ENCODE measurements at regions not wholly inside any gene's neighbourhood (a gene's known extent, or its start where the extent isn't known, plus 50 kb on each side); places are given as distances from the start of the nearest gene placed in this dataset.

DNA sequence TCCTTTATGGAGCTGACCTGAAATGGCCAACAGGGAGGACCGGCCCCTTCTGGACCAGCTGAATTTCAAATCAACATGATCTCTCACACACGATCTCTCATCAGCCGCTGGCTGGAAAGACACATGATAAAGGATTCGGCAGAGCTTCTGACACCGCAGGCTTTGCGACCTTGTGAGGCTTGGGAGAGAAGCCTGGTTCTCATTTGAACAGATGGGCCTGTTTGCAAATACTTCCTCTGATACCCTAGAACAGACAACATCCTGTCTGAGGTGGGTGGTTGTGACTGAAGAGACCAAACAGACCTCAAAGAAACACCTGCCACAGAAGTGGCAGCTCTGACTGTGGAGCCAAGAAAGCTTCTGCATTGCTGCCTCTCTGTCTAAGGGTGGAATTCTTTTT, 77.9 kb upstream of the SDK2 start:
- no peak for DNase-seq (ENCODE audit: extremely low read depth in 1 of 2, low read depth in 1 of 2)

DNA sequence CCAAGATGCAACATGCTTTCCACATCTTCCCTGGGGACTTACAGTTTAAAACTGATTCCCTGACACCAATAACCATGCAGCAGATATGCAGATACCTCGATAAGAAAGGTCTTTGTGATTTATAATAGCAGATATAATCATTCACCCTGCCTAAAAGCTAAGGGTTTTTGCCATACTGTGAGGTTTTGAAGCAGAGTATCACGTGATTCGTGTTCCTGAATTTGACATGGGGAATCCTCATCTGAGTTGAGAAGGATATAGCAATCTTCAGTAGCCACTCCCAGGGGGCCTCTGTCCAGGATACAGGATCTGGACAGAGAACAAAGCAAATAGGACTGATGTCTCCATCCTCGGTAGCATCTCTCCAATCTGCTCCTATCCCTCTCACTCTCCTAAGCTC, 79.1 kb upstream of the SDK2 start:
- DNase-seq (ENCODE audit: extremely low read depth in 1 of 2, low read depth in 1 of 2), result no peak

DNA sequence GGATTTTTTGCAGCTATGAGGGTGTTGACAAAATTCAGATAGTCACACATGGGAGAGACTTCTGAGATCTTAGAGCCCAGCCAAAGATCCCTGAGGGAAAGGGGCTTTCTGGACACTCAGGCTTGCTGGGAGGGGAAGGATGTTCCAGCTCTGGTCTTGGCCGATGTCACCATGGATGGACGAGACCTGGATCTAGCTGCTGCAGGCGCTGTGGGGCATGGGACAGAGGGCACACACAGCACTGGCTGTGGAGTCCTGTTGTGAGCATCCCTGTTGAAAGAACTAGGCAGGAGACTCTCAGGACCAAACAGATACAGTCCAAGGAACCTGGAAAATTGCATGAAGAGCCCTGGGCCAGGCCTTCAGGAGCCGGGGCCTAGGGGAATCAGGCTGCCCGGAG, 80.1 kb upstream of the SDK2 start:
- DNase-seq (ENCODE audit: extremely low read depth in 1 of 2, low read depth in 1 of 2), result no peak

DNA sequence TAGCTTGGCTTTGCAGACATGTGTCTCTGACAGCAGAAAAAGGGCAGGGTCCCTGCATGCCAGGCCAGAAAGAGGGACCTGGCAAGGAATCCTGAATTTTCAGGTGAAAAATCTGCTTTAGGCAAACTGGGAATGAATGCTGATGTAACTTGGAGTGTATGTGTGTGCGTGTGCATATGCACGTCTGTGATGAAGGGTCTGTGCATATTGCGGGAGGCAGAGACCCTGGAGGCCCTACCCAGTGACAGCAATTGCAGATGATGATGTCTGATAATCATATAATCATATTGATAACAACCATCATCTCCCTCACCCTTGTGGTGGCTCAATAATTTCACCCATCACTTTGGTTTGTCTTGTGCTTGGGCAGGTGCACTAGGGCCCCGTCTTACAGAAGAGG, 80.7 kb upstream of the SDK2 start:
- no peak for DNase-seq (ENCODE audit: extremely low read depth in 1 of 2, low read depth in 1 of 2)

DNA sequence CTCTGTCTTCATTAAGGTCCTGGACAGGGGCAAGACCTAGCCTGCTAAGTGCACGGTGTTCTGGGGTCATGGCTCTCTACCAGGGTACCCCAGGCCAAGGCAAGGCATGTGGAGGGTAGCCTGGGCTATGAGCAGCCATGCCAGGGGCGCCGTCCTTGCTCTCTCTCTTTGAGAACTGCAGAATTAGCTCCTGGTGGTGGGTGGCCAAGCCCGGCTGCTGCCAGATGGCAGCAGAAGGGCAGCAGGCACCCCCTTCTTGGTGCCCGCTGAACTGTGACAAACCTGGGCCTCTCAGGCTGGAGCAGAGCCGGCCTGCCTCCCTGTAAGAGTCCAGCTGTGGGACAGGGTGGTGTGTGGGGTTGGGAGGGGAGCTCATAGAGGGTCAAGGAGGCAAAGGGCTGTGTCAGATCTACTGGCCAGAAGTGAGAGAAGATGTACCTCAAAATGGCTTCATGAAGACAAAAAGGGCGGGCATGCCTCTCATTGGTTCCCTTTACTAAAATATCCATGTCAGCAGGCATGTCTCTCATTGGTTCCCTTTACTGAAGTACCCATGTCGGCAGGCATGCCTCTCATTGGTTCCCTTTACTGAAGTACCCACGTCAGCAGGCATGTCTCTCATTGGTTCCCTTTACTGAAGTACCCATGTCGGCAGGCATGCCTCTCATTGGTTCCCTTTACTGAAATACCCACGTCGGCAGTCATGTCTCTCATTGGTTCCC, 81.7 kb upstream of the SDK2 start:
- no peak for DNase-seq (ENCODE audit: extremely low read depth in 1 of 2, low read depth in 1 of 2)

DNA sequence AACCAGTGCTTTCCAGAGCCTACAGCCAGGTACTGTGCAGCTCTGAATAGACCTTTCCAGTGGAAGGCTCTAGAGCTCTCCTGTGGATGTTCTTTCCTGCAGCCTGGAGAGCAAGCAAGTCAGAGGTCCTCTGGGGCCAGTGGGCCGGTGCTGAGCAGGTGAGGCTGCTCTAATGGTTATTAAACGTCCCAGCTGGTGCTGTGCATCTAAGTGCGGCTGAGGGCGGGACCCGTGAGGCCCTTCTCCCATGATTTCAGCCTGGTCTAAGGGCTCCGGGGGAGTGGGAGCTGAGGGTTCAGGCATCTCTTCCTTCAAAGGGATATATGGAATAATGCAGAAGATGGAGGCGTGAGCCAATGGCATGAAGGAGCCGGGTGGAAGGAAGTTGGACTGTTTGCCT, 83.7 kb upstream of the SDK2 start:
- DNase-seq (ENCODE audit: extremely low read depth in 1 of 2, low read depth in 1 of 2), result no peak

DNA sequence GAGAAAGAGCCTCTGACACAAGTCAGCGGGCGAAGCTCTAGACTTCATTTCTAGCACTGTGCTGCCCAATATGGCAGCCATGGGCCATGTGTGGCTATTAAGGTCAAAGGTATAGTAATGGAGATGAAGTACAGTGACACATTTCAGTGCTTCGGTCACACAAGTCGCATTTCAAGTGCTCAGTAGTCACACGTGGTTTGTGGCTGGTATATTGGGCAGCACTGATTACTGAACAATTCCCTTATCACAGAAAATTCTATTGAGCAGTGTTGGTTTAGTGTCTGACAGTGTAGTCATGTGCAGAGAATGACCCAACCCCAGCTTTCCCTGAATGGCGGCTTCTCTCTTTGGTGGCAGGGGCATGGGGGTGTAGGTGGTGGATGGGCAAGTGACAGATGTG, 84.9 kb upstream of the SDK2 start:
- DNase-seq (ENCODE audit: extremely low read depth in 1 of 2, low read depth in 1 of 2), result no peak

DNA sequence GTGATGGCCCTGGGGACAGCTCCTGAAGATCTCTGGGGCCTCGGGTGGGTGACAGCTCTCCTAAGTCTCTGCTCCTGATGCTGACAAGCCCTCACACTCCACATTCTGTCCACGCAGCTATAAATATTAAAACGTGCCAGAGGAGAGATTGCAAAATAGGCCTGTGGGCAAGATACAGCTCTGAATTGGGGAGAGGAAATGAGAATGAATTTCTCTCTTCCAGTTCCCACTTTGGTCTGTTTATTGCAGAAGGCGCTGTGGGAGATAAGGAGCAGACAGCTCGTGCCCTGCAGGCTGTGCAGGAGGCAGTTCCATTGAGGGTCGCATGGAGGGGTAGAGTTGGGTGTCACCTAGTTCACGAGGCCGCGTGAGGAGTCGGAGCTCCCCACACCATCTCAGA, 87.5 kb upstream of the SDK2 start:
- DNase-seq (ENCODE audit: extremely low read depth in 1 of 2, low read depth in 1 of 2), result no peak

DNA sequence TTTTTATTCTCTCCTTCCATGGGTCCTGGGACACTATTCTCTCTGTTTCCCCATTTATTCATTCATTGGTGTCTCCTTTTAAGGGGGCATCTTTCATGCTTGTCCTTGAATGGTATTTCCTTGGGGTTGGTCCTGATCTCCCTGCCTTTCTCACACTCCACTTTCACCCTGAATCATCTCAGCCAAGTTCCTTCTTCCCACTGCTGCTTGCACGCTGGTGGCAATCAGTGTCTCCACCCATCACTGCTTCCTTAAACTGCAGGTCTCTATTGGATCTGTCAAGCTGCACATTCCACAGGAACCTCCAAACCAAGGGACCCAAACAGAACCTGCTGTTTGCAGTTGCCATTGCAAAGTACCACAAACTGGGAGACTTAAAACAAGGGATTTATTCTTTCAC, 89.3 kb upstream of the SDK2 start:
- no peak for DNase-seq (ENCODE audit: extremely low read depth in 1 of 2, low read depth in 1 of 2)

DNA sequence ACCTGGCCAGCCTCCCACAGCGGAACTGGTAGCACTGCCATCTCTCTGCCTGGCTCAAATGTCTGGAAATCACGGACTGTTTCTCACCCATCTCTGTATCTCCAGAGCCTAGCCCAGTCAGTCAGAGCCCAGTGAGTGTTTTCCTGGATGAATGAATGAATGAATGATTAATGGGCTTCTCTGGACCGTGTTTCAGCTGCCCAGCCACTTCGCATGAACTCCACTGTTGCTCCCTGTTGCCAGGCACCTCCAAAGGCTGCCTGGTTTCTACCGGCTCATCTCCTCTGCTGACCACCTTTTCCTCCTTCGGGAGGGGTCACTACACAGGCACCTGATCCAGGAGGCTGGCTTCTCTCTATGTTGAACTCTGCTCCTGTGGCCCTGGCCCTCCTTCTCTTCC, 91.0 kb upstream of the SDK2 start:
- DNase-seq (ENCODE audit: extremely low read depth in 1 of 2, low read depth in 1 of 2), result no peak

DNA sequence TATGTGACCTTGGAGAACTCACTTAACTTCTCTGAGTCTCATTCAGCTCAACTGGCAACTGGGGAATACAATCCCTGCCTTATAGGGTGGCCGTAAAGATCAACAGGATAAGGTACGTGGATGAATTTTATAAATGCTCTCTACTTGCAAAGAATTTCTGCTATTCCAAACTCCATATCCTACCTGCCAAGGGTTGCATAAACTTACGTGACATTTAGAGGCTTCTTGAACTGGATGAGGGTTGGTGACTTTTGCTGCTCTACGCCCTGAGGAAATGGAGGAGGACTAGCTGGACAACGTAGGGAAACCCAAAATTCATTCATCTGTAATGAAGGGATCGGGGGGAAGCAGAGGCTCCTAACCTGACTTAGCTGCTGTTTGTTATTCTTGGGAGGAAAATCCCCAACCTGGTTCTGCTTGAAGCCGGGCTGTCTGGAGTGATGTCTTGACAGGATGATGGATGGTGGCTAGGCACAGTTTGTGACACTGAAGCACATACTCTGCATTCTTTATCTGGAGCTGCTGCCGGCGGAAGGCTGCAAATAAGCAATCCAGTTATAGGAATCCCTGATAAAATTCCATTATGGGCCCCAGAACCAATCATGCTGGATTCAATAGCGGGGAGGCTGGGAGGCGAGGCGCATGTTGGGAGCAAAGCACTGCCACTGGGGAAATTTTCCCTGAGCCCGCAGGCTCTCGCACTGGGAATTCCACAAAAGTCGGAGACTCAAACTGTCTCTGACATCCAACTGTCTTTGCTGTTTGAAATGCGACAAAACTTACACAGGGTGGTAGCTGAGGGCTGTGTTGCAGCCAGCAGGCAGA, 94.7 kb upstream of the SDK2 start:
- no peak for DNase-seq (ENCODE audit: extremely low read depth in 1 of 2, low read depth in 1 of 2)

DNA sequence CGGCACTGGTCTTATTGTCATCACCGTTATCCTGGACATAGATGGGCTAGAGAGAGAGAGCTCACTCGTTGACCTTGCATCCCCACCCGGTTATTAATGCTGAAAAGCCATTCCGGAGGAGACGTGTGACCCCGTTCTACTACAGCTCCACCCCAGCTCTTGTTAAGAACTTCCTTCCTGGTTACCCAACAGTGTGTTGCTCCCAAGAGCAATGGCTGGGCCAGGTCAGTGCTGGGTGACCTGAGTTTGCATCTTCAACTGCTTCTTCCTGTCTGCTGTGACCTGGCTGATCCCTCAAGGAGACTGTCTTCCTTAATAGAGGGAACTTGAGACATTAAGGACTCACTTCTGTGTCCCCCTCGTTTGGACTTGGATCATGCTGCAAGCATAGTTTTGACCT, 96.1 kb upstream of the SDK2 start:
- no peak for DNase-seq (ENCODE audit: extremely low read depth in 1 of 2, low read depth in 1 of 2)

DNA sequence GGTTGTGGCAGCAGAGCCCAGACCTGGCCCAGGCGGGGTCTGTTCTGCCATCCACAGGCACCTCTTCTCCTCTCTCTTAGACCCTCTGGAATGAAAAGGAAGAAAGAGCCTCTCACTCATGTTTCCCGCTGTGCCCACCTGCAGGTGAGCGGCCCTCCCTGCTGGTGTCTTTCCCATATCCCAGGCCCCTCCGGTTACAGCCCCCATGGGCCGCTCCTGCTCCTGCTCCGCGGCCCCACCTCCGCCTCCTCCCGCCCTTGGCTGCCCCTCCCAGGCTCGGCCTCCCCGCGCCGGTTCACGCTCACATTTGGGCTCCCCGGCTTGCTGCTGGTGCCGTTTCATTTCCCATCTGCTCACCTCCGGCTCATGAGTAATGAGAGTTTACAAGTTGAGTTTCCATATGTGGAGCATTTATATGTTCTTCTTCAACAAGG, 98.7 kb upstream of the SDK2 start:
- DNase-seq (ENCODE audit: extremely low read depth in 1 of 2, low read depth in 1 of 2), result no peak

DNA sequence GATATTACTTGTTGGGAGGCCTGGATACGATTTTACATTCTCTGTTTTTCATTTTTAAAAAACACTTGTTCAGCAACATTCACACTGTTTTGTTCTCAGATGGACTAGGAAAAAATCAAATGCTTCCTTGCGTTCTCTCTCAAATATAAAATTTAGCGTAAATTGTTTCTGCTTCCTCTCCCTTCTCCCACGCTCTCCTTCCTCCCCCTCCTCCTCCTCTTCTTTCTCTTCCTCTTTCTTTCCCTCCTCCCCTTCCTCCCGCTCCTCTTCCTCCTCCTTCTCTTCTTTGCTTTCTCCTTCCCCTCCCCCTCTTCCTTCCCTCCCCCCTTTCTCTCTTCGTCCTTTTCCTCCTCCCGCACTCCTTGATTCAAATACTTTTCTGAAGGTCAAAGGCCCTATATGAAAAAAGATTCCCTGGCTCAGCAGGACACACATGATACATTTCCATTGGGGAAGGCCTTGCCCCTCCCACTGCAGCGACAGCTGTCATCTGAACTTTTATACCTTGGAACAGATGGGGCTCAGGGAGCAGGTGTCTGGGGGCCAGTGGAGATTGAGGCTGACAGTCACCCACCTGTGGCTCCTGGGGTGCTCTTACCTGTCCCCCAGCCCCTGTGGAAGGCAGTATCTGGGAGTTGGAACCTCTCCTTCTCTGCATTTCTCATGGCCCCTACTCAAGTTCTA, 99.4 kb upstream of the SDK2 start:
- no peak for DNase-seq (ENCODE audit: extremely low read depth in 1 of 2, low read depth in 1 of 2)

DNA sequence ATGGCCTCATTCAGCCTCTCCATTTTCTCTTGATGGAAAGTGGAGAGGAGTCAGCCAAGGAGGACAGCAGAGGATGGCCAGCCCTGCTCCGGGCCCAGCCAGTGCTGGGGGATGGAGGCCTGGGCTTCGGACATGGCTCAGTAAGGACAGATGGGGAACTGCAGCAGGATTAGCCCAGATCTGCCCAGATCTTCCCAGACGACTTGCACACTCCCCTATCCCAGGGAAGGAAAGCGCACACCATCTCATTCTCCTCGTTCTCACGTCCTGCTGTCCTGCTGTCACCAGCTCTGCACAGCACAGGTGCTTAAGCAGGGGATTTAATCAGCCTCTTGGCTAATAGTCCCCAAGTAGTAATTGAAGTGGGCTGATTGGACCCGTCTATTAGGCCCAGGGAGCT, 100.2 kb upstream of the SDK2 start:
- DNase-seq (ENCODE audit: extremely low read depth in 1 of 2, low read depth in 1 of 2), result no peak

DNA sequence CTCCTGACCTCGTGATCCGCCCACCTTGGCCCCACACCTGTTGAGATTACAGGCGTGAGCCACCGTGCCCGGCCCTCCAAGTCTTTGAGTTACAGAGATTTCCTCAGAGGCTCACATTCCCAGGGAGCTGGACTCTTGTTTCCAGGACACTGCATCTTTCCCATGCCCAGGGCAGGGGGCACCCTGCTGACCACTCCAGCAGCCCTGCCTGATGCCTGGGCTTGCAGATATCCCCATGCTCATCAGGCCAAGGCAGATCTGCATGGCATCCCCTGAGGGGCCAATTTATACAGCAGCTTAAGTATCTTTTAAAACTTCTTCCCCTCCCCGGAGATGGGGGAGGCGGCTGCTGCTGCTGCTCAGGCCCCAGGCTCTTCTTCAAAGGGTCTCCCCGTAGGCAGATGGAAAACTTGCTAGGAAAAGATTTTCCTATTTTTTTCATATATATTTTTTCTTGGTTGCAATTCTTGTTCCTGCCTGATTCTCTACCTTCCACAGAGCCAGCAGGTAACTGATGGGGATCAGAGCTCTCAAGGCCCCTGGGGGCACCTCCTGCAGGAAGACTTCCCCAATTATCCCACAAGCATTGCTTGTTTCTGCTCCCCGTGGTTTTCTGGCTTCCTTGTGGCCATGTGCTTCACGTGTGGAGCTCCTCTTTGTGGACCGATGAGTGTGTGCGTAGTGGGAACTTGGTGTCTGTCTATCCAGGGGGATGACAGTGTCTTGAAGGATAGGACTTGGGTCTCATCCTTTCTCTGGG, 102.2 kb upstream of the SDK2 start:
- DNase-seq (ENCODE audit: extremely low read depth in 1 of 2, low read depth in 1 of 2), result no peak

DNA sequence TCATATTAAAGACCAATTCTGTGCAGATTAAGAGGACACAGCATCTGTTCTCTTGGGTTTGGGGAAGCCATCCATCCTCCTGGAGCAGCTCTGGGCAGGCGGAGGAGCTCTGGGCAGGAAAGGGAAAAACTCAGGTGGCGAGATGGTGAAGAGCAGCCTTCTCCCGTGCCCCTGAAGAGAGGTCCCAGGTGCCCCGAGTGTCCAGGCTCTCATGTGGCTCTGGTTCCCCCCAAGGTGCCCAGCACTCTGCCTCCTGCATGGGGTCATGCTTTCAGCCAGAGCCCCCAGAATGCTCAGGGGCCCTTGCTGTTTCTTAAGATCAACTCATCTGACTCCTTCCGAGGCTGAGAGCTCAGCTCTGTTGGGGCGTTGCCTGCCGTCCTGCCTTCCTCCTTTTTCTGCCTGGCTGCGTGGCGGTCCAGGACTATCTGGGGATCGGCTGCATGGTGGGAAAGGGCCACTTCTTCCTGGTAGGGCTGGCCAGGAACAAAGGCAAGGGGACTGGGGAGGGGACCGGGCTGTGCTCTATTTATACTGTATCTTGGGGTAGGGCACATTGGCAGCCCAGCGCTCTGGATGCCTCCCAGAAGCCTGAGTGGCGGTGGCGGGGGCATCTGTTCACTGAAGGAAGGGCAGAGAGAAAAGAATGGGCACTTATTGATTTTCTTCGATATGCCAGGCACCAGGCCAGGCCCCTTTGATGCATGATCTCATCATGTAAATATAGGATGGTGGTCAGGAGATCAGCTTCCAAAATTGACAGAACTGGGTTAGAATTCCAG, 103.2 kb upstream of the SDK2 start:
- DNase-seq (ENCODE audit: extremely low read depth in 1 of 2, low read depth in 1 of 2), result no peak

DNA sequence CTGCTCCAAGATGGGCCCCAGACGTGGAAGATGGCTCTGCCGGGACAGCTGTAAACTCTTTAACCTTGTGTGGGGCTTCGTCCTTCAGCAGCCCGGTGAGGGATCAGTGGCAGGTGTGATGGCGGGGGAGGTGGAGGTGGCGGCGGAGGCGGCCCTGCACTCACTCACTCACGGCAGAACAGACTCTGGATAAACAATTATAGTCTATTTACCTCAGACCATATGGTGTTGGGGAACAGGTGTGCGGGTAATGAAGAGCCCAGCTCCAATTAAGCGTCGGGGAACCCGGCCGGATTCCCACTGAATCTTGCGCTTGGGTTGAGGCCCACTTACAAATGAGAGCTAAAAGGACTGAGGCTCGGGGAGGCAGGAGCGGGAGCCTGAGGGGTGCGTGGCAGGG, 104.3 kb upstream of the SDK2 start:
- DNase-seq (ENCODE audit: extremely low read depth in 1 of 2, low read depth in 1 of 2), result no peak

DNA sequence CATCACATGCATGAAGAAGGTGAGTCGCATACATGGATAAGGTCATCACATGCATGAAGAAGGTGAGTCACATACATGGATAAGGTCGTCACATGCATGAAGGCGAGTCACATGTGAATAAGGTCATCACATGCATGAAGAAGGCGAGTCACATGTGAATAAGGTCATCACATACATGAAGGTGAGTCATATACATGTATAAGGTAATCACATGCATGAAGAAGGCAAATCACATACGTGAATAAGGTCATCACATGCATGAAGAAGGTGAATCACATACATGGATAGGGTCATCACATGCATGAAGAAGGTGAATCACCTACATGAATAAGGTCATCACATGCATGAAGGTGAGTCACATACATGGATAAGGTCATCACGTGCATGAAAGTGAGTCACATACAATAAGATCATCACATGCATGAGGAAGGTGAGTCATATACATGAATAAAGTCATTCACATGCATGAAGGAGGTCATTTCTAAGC, 105.1 kb upstream of the SDK2 start:
- DNase-seq (ENCODE audit: extremely low read depth in 1 of 2, low read depth in 1 of 2), result no peak

DNA sequence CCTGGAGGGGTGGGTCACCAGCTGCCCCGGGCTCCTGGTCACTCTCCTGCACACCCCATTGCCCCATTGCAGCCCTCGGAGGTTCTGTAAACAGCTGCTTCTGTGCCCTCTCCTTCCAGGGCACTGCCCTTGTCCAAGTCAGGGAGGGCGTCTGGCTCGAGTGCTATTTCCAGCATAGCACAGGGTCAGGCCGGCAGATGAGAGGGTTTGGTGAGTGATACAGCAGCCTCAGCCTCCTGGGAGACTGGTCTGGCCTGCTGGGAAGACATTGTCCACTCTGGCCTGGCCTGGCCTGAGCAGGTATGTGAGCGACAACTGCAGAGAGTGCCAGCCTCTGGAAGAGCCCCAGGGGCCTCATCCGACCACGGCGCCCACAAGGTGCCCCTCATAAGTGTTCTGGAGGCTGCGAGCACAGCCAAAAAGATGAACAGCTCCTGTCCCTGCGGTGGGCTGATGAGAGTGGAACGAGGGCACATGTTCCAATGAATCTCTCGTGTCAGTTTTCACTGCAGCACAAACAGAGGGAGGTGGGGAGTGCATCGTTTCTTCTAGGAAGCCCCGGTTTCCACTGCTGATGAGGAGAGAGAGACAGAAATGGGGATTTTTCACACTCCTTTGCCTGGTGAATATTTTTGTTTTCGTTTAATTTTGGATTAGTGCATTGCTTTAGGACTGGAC, 105.8 kb upstream of the SDK2 start:
- no peak for DNase-seq (ENCODE audit: extremely low read depth in 1 of 2, low read depth in 1 of 2)
